ENCODE measurements at regions not wholly inside any gene's neighbourhood (a gene's known extent, or its start where the extent isn't known, plus 50 kb on each side); places are given as distances from the start of the nearest gene placed in this dataset.
"Not testable (repeated sequence)": the region's sequence is repeated elsewhere in the genome, so short reads cannot be mapped to it uniquely, and the experiment has no call there.

DNA sequence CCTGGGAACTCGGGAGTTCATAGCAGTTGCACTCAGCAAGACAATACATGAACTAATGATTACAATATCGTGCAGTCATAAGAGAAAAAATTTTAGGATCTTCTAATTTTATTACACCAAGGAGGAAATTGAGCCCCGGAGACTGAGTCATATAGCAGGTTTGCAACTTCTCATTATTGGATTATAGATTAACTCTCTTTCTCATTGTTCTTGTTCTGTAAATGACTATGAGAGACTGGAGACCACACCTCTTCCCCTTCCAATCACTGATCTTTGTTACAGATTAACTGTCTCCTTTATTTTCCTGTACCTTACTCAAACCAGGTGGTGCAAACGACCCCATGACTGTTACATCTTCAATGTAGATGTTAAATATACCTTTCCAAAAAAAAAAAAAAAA lies 435.8 kb upstream of the DDX18 start:
- Histone ChIP-seq H3K79me2 (ENCODE audit: insufficient read depth, low read depth, low read length) (no peaks in the 10 kb centered on the region), H3K4me2 (ENCODE audit: low read length) (no peak overlapping the region), H3K27ac (ENCODE audit: low read depth, low read length, poor library complexity, severe bottlenecking) (no peak overlapping the region), H3K36me3 (ENCODE audit: insufficient read depth, low read length) (no peaks in the 10 kb centered on the region), H3K9me2 (ENCODE audit: insufficient read depth, low read length) (no peaks in the 10 kb centered on the region), H2AFZ (ENCODE audit: low read length) (no peak overlapping the region), H3K9me3 (ENCODE audit: low read length) (no peaks in the 10 kb centered on the region), H3K4me1 (ENCODE audit: insufficient read depth, low read length, poor library complexity, severe bottlenecking) (no peaks in the 10 kb centered on the region), H4K20me1 (ENCODE audit: insufficient read depth, low read length) (no peaks in the 10 kb centered on the region), H3K4me3 (ENCODE audit: low read depth, low read length, poor library complexity, severe bottlenecking) (no peak overlapping the region)
- ChIA-PET CTCF (ENCODE audit: unreplicated experiment) (no interaction called here), POLR2A (interaction anchor here (0.7 kb wide), 1 partner anchor 685 kb away, joined by 4 read pairs; no protein-coding TSS in a partner anchor)
- intact Hi-C loops (cut with micrococcal nuclease; ENCODE audit: unreplicated experiment), result no loop called here
- no TSS peak for BruUV-seq (replicated peaks)
- DNase-seq (ENCODE audit: low spot score), result no peak
- TF ChIP-seq EZH2phosphoT487 (IDR thresholded peaks at IDR 0.05; ENCODE audit: borderline replicate concordance, low read depth, low read length), result no peak
- TF ChIP-seq, protein P1, sequence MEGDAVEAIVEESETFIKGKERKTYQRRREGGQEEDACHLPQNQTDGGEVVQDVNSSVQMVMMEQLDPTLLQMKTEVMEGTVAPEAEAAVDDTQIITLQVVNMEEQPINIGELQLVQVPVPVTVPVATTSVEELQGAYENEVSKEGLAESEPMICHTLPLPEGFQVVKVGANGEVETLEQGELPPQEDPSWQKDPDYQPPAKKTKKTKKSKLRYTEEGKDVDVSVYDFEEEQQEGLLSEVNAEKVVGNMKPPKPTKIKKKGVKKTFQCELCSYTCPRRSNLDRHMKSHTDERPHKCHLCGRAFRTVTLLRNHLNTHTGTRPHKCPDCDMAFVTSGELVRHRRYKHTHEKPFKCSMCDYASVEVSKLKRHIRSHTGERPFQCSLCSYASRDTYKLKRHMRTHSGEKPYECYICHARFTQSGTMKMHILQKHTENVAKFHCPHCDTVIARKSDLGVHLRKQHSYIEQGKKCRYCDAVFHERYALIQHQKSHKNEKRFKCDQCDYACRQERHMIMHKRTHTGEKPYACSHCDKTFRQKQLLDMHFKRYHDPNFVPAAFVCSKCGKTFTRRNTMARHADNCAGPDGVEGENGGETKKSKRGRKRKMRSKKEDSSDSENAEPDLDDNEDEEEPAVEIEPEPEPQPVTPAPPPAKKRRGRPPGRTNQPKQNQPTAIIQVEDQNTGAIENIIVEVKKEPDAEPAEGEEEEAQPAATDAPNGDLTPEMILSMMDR (conservative IDR thresholded peaks at IDR 0.05; ENCODE audit: low read length), result no peak

DNA sequence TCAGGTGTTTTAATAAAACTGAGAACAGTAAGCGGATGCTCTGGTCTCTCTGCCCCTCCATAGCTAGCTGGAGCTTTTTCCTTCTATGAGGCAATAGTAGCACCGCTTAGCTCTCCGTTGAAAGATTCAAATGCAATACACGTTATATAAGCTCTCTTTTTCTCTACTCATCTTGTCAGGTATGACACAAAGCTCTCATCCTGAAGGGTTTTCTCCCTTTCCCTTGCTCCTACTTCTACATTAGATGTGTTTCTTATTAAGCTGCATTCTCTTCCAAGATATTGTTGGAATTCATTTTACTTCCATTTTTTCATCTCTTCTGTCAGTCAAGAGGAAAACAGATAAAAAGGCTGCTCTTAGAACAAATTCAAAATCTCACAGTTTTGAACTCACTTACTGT lies 434.6 kb upstream of the DDX18 start:
- no peaks in the 10 kb centered on the region for H3K4me1 ChIP-seq (ENCODE audit: insufficient read depth, low read length, poor library complexity, severe bottlenecking)
- POLR2A ChIA-PET, result interaction anchor here (1.0 to 1.3 kb wide), 2 partner anchors 13 to 17 kb away, joined by 3 to 6 read pairs; no protein-coding TSS in a partner anchor
- H3K79me2 ChIP-seq (ENCODE audit: insufficient read depth, low read depth, low read length), result no peaks in the 10 kb centered on the region
- H3K9me3 ChIP-seq (ENCODE audit: low read length), result no peaks in the 10 kb centered on the region
- CTCF ChIA-PET (ENCODE audit: unreplicated experiment), result no interaction called here
- H3K9me2 ChIP-seq (ENCODE audit: insufficient read depth, low read length), result no peaks in the 10 kb centered on the region
- intact Hi-C loops (cut with micrococcal nuclease; ENCODE audit: unreplicated experiment), result no loop called here
- no peak for TF ChIP-seq EZH2phosphoT487 (IDR thresholded peaks at IDR 0.05; ENCODE audit: borderline replicate concordance, low read depth, low read length)
- TF ChIP-seq, protein P1 (conservative IDR thresholded peaks at IDR 0.05; ENCODE audit: low read length), result no peak
- no peak overlapping the region for H3K4me3 ChIP-seq (ENCODE audit: low read depth, low read length, poor library complexity, severe bottlenecking)
- no peak overlapping the region for H3K4me2 ChIP-seq (ENCODE audit: low read length)
- no peaks in the 10 kb centered on the region for H4K20me1 ChIP-seq (ENCODE audit: insufficient read depth, low read length)
- H2AFZ ChIP-seq (ENCODE audit: low read length), result no peak overlapping the region
- BruUV-seq (replicated peaks), result no TSS peak
- no peaks in the 10 kb centered on the region for H3K36me3 ChIP-seq (ENCODE audit: insufficient read depth, low read length)
- H3K27ac ChIP-seq (ENCODE audit: low read depth, low read length, poor library complexity, severe bottlenecking), result no peak overlapping the region
- DNase-seq (ENCODE audit: low spot score), result no peak

DNA sequence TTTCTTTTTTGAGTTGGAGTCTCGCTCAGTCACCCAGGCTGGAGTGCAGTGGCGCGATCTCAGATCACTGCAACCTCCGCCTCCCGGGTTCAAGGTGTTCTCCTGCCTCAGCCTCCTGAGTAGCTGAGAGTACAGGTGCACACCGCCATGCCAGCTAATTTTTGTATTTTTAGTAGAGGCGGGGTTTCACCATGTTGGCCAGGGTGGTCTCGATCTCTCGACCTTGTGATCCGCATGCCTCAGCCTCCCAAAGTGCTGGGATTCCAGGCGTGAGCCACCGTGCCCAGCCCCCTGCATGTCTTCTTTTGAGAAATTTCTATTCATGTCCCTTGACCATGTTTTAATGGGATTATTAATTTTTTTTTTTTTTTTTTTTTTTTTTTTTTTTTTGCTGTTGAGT lies 430.5 kb upstream of the DDX18 start:
- H3K4me1 ChIP-seq (ENCODE audit: insufficient read depth, low read length, poor library complexity, severe bottlenecking); CTCF ChIA-PET (ENCODE audit: unreplicated experiment): not testable (repeated sequence)

More for the DNA sequence above, 430.5 kb upstream of the DDX18 start:
- H3K27ac ChIP-seq (ENCODE audit: low read depth, low read length, poor library complexity, severe bottlenecking); intact Hi-C loops (cut with micrococcal nuclease; ENCODE audit: unreplicated experiment); H3K79me2 ChIP-seq (ENCODE audit: insufficient read depth, low read depth, low read length); H3K9me3 ChIP-seq (ENCODE audit: low read length); DNase-seq (ENCODE audit: low spot score); POLR2A ChIA-PET; H3K4me3 ChIP-seq (ENCODE audit: low read depth, low read length, poor library complexity, severe bottlenecking); H2AFZ ChIP-seq (ENCODE audit: low read length); H3K9me2 ChIP-seq (ENCODE audit: insufficient read depth, low read length); H4K20me1 ChIP-seq (ENCODE audit: insufficient read depth, low read length); H3K4me2 ChIP-seq (ENCODE audit: low read length); H3K36me3 ChIP-seq (ENCODE audit: insufficient read depth, low read length); BruUV-seq (replicated peaks): not testable (repeated sequence)
